ENCODE measurements at regions not wholly inside any gene's neighbourhood (a gene's known extent, or its start where the extent isn't known, plus 50 kb on each side); places are given as distances from the start of the nearest gene placed in this dataset.

DNA sequence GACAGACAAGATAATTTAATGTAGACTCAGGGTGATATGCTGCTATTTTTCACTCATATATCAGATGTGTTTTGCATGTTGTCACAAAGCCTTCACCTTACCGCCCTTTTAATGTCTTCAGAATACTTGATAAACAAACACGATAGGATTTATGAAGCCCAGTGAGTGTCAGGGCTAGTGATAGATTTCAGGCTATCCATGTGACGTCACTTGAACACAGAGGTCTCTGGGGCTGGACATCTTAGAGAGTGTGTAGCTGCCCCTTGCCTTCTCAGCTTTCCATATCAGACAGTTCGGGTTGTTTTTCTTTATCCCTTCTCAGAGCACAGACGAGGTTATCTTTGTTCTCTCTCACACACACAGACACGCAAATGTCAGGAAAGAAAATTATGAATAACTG, 105.3 kb upstream of the GSC start:
- TF ChIP-seq, protein P1, sequence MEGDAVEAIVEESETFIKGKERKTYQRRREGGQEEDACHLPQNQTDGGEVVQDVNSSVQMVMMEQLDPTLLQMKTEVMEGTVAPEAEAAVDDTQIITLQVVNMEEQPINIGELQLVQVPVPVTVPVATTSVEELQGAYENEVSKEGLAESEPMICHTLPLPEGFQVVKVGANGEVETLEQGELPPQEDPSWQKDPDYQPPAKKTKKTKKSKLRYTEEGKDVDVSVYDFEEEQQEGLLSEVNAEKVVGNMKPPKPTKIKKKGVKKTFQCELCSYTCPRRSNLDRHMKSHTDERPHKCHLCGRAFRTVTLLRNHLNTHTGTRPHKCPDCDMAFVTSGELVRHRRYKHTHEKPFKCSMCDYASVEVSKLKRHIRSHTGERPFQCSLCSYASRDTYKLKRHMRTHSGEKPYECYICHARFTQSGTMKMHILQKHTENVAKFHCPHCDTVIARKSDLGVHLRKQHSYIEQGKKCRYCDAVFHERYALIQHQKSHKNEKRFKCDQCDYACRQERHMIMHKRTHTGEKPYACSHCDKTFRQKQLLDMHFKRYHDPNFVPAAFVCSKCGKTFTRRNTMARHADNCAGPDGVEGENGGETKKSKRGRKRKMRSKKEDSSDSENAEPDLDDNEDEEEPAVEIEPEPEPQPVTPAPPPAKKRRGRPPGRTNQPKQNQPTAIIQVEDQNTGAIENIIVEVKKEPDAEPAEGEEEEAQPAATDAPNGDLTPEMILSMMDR (conservative IDR thresholded peaks at IDR 0.05; ENCODE audit: low read depth, low read length) = no peak
- no peak for DNase-seq (ENCODE audit: low read depth)
- H3K4me3 ChIP-seq (ENCODE audit: low read length) = no peak overlapping the region

GRCh38 chr14:94868772-94869072, 98.8 kb upstream of the GSC start:
- no peak for DNase-seq (ENCODE audit: low read depth)
- TF ChIP-seq, protein P1 (conservative IDR thresholded peaks at IDR 0.05; ENCODE audit: low read depth, low read length) = no peak
- no peak overlapping the region for H3K4me3 ChIP-seq (ENCODE audit: low read length)

DNA sequence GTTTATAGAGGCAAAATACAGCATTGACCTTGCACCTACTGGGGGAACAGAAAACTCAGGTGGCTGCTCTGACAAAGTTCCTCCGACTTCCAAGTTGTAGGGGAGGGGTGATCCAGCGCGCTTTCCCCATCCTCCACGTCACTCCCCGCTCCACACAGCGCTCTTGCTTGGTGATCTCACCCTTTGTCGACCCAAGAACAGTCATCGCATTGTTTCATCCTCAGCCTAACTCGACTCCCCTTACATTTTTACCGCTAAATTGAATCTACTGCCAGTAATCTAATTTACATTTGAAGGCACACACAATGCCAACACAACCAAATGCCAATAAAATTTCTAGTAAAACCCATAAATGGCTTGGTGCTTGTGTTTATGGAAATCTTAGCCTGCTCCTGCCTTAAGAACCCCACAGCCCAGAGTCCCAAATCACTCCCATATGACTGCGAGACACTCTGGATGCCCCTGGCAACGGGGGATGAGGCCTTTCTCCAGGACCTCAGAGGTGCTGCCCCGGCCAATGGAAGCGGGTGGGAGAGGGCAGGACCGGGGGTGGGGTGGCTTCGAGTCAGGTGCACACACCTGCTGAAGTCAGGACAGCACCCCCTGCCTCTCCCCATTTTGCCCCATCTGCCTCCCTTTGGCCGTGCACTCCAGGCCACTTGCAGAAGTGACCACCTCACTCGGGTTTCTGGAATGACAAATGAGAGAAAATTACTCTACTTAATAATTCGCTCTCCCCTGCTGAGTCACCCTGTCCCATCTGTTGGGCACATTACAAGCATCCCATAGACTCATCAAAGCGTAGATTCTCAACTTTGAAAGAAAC, 98.2 kb upstream of the GSC start:
- TF ChIP-seq, protein P1 (conservative IDR thresholded peaks at IDR 0.05; ENCODE audit: low read depth, low read length) = no peak
- DNase-seq (ENCODE audit: low read depth) = no peak
- H3K4me3 ChIP-seq (ENCODE audit: low read length) = no peak overlapping the region

DNA sequence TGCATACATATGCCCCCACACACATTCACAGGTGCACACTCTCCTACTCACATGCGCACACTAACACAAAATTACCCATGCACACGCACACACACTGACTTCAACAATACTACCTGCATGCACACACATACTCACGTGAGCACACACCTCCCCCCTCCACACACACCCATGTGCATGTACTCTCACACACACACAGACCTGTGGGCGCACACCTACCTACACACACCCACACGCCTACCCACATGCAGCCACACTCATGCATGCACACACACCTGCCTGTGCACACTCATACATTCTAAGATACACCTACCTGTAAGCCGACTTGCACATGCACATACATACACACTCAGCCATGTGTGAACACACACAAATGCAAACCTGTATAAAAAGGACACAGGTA, 97.3 kb upstream of the GSC start:
- TF ChIP-seq, protein P1 (conservative IDR thresholded peaks at IDR 0.05; ENCODE audit: low read depth, low read length) = no peak
- DNase-seq (ENCODE audit: low read depth) = no peak
- no peak overlapping the region for H3K4me3 ChIP-seq (ENCODE audit: low read length)

- no peak for DNase-seq (ENCODE audit: low read depth)
- no peak overlapping the region for H3K4me3 ChIP-seq (ENCODE audit: low read length)
- TF ChIP-seq, protein P1 (conservative IDR thresholded peaks at IDR 0.05; ENCODE audit: low read depth, low read length) = no peak
These were observed 94.7 kb upstream of the GSC start for GRCh38 chr14:94864387-94865195.

DNA sequence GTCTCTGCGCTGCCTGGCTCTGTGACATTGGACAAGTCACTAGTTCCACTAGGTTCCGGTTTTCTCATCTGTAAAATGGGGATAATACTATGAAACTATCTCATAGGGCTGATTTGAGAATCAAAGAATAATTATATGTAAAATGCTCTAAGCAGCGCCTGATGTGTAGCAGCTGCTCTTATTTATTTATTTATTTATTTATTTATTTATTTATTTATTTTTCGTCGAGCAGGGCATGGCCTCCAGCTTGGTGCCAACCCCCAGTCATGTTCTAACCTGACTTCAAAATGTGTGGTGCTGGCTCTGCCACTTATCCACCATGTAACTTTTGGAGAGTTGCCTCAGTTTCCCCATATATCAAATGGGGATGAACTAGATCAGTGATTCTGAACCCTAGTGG, 93.5 kb upstream of the GSC start:
- TF ChIP-seq, protein P1 (conservative IDR thresholded peaks at IDR 0.05; ENCODE audit: low read depth, low read length) = no peak
- no peak for DNase-seq (ENCODE audit: low read depth)

GRCh38 chr14:94857950-94858349, 88.0 kb upstream of the GSC start:
- no peak for DNase-seq (ENCODE audit: low read depth)
- no peak overlapping the region for H3K4me3 ChIP-seq (ENCODE audit: low read length)
- TF ChIP-seq, protein P1 (conservative IDR thresholded peaks at IDR 0.05; ENCODE audit: low read depth, low read length) = no peak

More for the DNA sequence above, 93.5 kb upstream of the GSC start:
- no peak overlapping the region for H3K4me3 ChIP-seq (ENCODE audit: low read length)

All from retinal pigment epithelial cell (primary cell).